IPS-18c (cell line): ENCODE measurements at regions not wholly inside any gene's neighbourhood (a gene's known extent, or its start where the extent isn't known, plus 50 kb on each side); places are given as distances from the start of the nearest gene placed in this dataset.

Experiments
- H3K4me3 ChIP-seq: 2 replicates; pipeline ENCODE4 v1.7.0; 2013; ENCODE audit warnings: low read depth, mild to moderate bottlenecking, low read length, moderate library complexity; ENCODE audit not compliant: insufficient read depth
- H3K9me3 ChIP-seq: one replicate; pipeline ENCODE4 v1.6.1; 2013; ENCODE audit warnings: mild to moderate bottlenecking, low read length, moderate library complexity; ENCODE audit not compliant: control insufficient read depth, insufficient read depth

GRCh38 chrX:40439625-40440532 is 140.9 kb upstream of the ATP6AP2 start:
- peaks cover 5% of the 10 kb centered on the region for H3K9me3 ChIP-seq
- H3K4me3 ChIP-seq, result no peak overlapping the region

- peaks cover 5% of the 10 kb centered on the region for H3K9me3 ChIP-seq
- H3K4me3 ChIP-seq, result no peak overlapping the region
Measured at GRCh38 chrX:40437348-40437747, 143.4 kb upstream of the ATP6AP2 start.

- Histone ChIP-seq H3K9me3 (peaks cover 14% of the 10 kb centered on the region), H3K4me3 (no peak overlapping the region)
Measured at GRCh38 chrX:40434947-40435346, 145.8 kb upstream of the ATP6AP2 start.

GRCh38 chrX:40434443-40434842 is 146.3 kb upstream of the ATP6AP2 start:
- Histone ChIP-seq H3K9me3 (peaks cover 14% of the 10 kb centered on the region), H3K4me3 (no peak overlapping the region)

- Histone ChIP-seq H3K4me3 (no peak overlapping the region), H3K9me3 (peaks cover 14% of the 10 kb centered on the region)
Measured at GRCh38 chrX:40433160-40433559, 147.6 kb upstream of the ATP6AP2 start.

GRCh38 chrX:40424259-40424658 is 156.5 kb upstream of the ATP6AP2 start:
- H3K4me3 ChIP-seq, result no peak overlapping the region
- H3K9me3 ChIP-seq, result no peaks in the 10 kb centered on the region

- Histone ChIP-seq H3K4me3 (no peak overlapping the region), H3K9me3 (no peaks in the 10 kb centered on the region)
Measured at GRCh38 chrX:40423299-40423698, 157.5 kb upstream of the ATP6AP2 start.

GRCh38 chrX:40422021-40422420 is 158.7 kb upstream of the ATP6AP2 start:
- Histone ChIP-seq H3K9me3 (no peaks in the 10 kb centered on the region), H3K4me3 (no peak overlapping the region)

GRCh38 chrX:40420899-40421729 is 159.7 kb upstream of the ATP6AP2 start:
- no peak overlapping the region for H3K4me3 ChIP-seq
- H3K9me3 ChIP-seq, result no peaks in the 10 kb centered on the region

GRCh38 chrX:40418813-40419195 is 162.0 kb upstream of the ATP6AP2 start:
- H3K9me3 ChIP-seq, result no peaks in the 10 kb centered on the region
- no peak overlapping the region for H3K4me3 ChIP-seq

GRCh38 chrX:40418146-40418812 is 162.5 kb upstream of the ATP6AP2 start:
- Histone ChIP-seq H3K4me3 (no peak overlapping the region), H3K9me3 (no peaks in the 10 kb centered on the region)

GRCh38 chrX:40415675-40416074 is 165.1 kb upstream of the ATP6AP2 start:
- Histone ChIP-seq H3K9me3 (peaks cover 4% of the 10 kb centered on the region), H3K4me3 (no peak overlapping the region)

GRCh38 chrX:40414335-40414734 is 166.4 kb upstream of the ATP6AP2 start:
- Histone ChIP-seq H3K4me3 (no peak overlapping the region), H3K9me3 (peaks cover 8% of the 10 kb centered on the region)

GRCh38 chrX:40411340-40412111 is 169.2 kb upstream of the ATP6AP2 start:
- H3K9me3 ChIP-seq, result peaks cover 8% of the 10 kb centered on the region

GRCh38 chrX:40410859-40411258 is 169.9 kb upstream of the ATP6AP2 start:
- peaks cover 8% of the 10 kb centered on the region for H3K9me3 ChIP-seq
- no peak overlapping the region for H3K4me3 ChIP-seq

More at GRCh38 chrX:40411340-40412111, 169.2 kb upstream of the ATP6AP2 start:
- no peak overlapping the region; the same call in 1 of the 2 replicates for H3K4me3 ChIP-seq

GRCh38 chrX:40406330-40406859 is 174.4 kb upstream of the ATP6AP2 start:
- Histone ChIP-seq H3K4me3 (no peak overlapping the region), H3K9me3 (peaks cover 3% of the 10 kb centered on the region)

- H3K4me3 ChIP-seq, result no peak overlapping the region
- peaks cover 5% of the 10 kb centered on the region for H3K9me3 ChIP-seq
Measured at GRCh38 chrX:40405399-40405798, 175.4 kb upstream of the ATP6AP2 start.
